CD4-positive, alpha-beta memory T cell (primary cell): ENCODE measurements at regions not wholly inside any gene's neighbourhood (a gene's known extent, or its start where the extent isn't known, plus 50 kb on each side); places are given as distances from the start of the nearest gene placed in this dataset.
A peak's percentile ranks its signal among the peaks of the same experiment; 100 is the strongest.

Experiments
- CTCF ChIA-PET: fragments of 350-600 bp; sonication (Branson Sonifier 250); formaldehyde crosslinking; loops from one replicate; lab custom pipeline; 2021; ENCODE audit warnings: inconsistent platforms; ENCODE audit not compliant: partially characterized antibody; lab: Charles Lee
- POLR2A ChIA-PET: fragments of 350-600 bp; sonication (Branson Sonifier 250); formaldehyde crosslinking; loops from one replicate; lab custom pipeline; 2021; ENCODE audit not compliant: partially characterized antibody; lab: Charles Lee
- DNase-seq, 5 donors: peaks; one replicate each; pipeline versions ENCODE4 v3.0.0 to v3.0.0-alpha.2; 2020 to 2022; ENCODE audit warnings: mixed read lengths in 1 of 5
- H3K27ac ChIP-seq: one replicate; pipeline ENCODE4 v1.7.0; 2013; ENCODE audit warnings: low read depth, low read length
- H3K27me3 ChIP-seq: 2 replicates; pipeline ENCODE4 v1.7.0; 2013; ENCODE audit warnings: mild to moderate bottlenecking, low read length, moderate library complexity; ENCODE audit not compliant: insufficient read depth
- H3K36me3 ChIP-seq: 2 replicates; pipeline ENCODE4 v1.7.0; 2013; ENCODE audit warnings: mild to moderate bottlenecking, low read length, moderate library complexity; ENCODE audit not compliant: insufficient read depth
- H3K4me1 ChIP-seq: 2 replicates; pipeline ENCODE4 v1.7.0; 2013; ENCODE audit warnings: mild to moderate bottlenecking, low read length, moderate library complexity; ENCODE audit not compliant: insufficient read depth
- H3K4me3 ChIP-seq, 2 donors: one replicate each; pipeline ENCODE4 v1.7.0; 2013; ENCODE audit warnings: low read length in 2 of 2, mild to moderate bottlenecking in 1 of 2
- H3K9me3 ChIP-seq, 2 donors: one replicate each; pipeline ENCODE4 v1.7.0; 2013; ENCODE audit warnings: low read length in 2 of 2, control low read depth in 1 of 2; ENCODE audit not compliant: control insufficient read depth in 1 of 2
- H3K27ac Mint-ChIP-seq, 7 donors: one replicate each; pipeline ENCODE4 v1.8.0; 2020 to 2021; ENCODE audit warnings: mixed read lengths in 7 of 7, mild to moderate bottlenecking in 6 of 7, inconsistent platforms in 3 of 7, moderate library complexity in 3 of 7
- H3K27me3 Mint-ChIP-seq, 2 donors: one replicate each; pipeline ENCODE4 v1.8.0; 2020 to 2021; ENCODE audit warnings: mixed read lengths in 2 of 2
- H3K36me3 Mint-ChIP-seq, 2 donors: one replicate each; pipeline ENCODE4 v1.8.0; 2020 to 2021; ENCODE audit warnings: mixed read lengths in 2 of 2, inconsistent platforms in 1 of 2, mild to moderate bottlenecking in 1 of 2
- H3K4me1 Mint-ChIP-seq, 4 donors: one replicate each; pipeline ENCODE4 v1.8.0; 2020 to 2021; ENCODE audit warnings: mixed read lengths in 4 of 4, mild to moderate bottlenecking in 1 of 4
- H3K4me3 Mint-ChIP-seq, 8 donors: one replicate each; pipeline ENCODE4 v1.8.0; 2020 to 2021; ENCODE audit warnings: mixed read lengths in 8 of 8, mild to moderate bottlenecking in 7 of 8, moderate library complexity in 6 of 8, inconsistent platforms in 3 of 8
- H3K9me3 Mint-ChIP-seq, 8 donors: one replicate each; pipeline ENCODE4 v1.8.0; 2020 to 2021; ENCODE audit warnings: mixed read lengths in 8 of 8, mild to moderate bottlenecking in 5 of 8, inconsistent platforms in 3 of 8, moderate library complexity in 1 of 8
- intact Hi-C: fragments of 100-400 bp; cut with micrococcal nuclease; formaldehyde crosslinking; loops from one replicate; pipeline ENCODE4 v1.15.1; 2023

DNA sequence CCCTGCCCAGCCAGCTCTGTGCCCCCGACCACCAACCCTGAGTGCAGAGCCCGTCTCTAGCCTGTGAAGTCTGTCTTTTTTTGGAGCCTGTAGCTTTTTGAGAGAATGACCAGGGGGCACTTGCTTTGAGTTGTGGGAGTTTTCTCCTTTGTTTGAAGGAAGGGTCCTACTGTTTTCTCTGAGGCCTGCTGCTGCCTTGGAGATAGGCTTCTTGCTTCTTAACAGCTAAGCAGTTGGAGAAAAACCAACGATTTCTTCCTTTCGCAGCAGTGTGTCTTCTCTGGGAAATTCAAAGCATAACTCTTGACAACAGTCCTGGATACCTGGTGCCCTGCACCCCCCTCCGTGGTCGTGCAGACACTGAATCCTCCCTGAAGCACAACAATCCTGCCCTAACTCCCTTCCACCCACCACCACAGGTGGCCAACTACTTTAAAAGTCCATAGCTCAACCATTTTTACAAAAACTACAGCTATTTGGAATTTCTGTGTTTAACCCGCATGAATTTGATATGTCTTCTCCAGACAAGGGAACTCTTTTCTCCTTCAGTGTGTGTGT is 61.0 kb downstream of the FAM50B start:
- H3K4me1 ChIP-seq, result peaks cover 27% of the 10 kb centered on the region
- Mint-ChIP-seq H3K27me3 (peaks cover 9 to 16% of the 10 kb centered on the region in 2 donors), H3K4me1 (peaks cover 18 to 34% (median 26%) of the 10 kb centered on the region in 4 donors), H3K27ac (no peak overlapping the region), H3K4me3 (no peak overlapping the region), H3K9me3 (no peaks in the 10 kb centered on the region), H3K36me3 (no peaks in the 10 kb centered on the region)
- ChIA-PET CTCF (interaction anchor here (1.1 kb wide), 1 partner anchor 61 kb away, joined by 3 read pairs; the partner anchor contains the start of gene FAM50B), POLR2A (interaction anchor here (0.9 kb wide), 1 partner anchor 61 kb away, joined by 3 read pairs; the partner anchor contains the start of gene FAM50B)
- no peaks in the 10 kb centered on the region for H3K36me3 ChIP-seq
- H3K27me3 ChIP-seq, result no peaks in the 10 kb centered on the region
- H3K4me3 ChIP-seq, result no peak overlapping the region
- intact Hi-C loops, result no loop called here
- H3K9me3 ChIP-seq, result no peaks in the 10 kb centered on the region
- no peak overlapping the region for H3K27ac ChIP-seq
- no peak for DNase-seq

DNA sequence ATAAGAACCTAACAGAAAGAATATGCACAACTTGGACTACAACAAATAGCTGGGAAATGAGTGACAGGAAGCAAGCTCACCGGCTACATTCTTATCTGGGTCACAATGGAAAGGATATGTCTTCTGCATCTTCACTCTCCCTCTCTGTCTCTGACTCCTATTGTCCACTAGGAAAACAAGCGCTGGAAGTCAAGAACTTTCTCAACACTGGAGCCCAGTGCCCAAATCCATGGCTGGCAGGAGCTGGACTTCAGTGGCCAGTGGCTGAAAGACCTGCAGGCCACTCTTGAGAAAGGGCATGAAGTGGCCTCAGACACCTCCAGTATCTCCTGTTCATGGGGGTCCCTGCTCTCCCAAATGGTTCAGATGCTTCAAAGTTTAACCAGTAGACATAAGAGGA is 62.0 kb downstream of the FAM50B start:
- intact Hi-C loops, result no loop called here
- peak overlapping the region in 1 of 7 donors; percentile 77 for H3K27ac Mint-ChIP-seq
- no peak overlapping the region for H3K4me3 Mint-ChIP-seq
- H3K4me3 ChIP-seq, result no peak overlapping the region
- DNase-seq, result no peak
- no peaks in the 10 kb centered on the region for H3K36me3 ChIP-seq
- peaks cover 26 to 44% (median 35%) of the 10 kb centered on the region in 4 donors for H3K4me1 Mint-ChIP-seq
- ChIA-PET POLR2A (no interaction called here), CTCF (interaction anchor here (1.1 kb wide), 1 partner anchor 62 kb away, joined by 3 read pairs; the partner anchor contains the start of gene FAM50B)
- peaks cover 36% of the 10 kb centered on the region for H3K4me1 ChIP-seq
- H3K27ac ChIP-seq, result no peak overlapping the region
- no peaks in the 10 kb centered on the region for H3K27me3 ChIP-seq
- peaks cover 9 to 16% of the 10 kb centered on the region in 2 donors for H3K27me3 Mint-ChIP-seq
- H3K9me3 ChIP-seq, result no peaks in the 10 kb centered on the region
- H3K36me3 Mint-ChIP-seq, result no peaks in the 10 kb centered on the region
- no peaks in the 10 kb centered on the region for H3K9me3 Mint-ChIP-seq

DNA sequence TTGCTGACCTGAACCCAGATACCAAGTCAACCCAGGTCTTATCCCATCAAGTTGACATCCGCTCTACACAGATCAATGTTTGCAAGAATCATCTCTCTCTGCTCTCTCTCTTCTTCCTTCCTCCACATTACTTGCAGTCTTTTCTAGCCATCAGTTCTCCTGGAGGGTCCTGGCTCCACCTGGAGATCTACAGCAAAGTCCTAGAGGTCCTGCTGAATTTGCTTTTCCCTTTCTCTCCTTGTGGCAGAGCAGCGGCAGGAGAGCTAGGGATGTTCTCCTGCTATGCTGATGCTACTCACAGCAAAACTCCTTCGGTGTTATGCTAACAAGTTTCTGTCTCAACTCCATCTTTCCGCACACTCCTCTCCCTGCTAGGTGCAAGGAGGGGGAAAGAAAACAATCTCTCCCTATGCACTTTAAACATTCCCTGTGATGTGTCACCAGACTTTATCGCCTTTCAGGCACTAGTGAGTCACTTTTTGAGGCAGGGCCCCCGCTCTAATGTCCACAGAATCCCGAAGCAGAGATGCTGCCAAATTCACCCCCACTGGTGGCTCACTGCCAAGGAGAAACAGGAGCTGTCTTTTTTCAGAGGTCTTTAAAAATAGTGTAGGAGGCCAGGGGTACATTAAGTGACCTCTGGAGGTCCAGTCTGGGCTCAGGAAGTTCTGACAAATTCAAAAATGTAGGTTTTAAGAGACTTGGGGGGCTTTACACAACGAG is 62.6 kb downstream of the FAM50B start:
- Histone ChIP-seq H3K9me3 (no peaks in the 10 kb centered on the region), H3K27me3 (no peaks in the 10 kb centered on the region), H3K4me3 (no peak overlapping the region), H3K36me3 (no peaks in the 10 kb centered on the region), H3K27ac (no peak overlapping the region), H3K4me1 (peaks cover 43% of the 10 kb centered on the region)
- DNase-seq, result no peak
- H3K9me3 Mint-ChIP-seq, result no peaks in the 10 kb centered on the region
- no peak overlapping the region for H3K27ac Mint-ChIP-seq
- ChIA-PET CTCF (interaction anchor here (3.4 to 3.6 kb wide), 2 partner anchors 21 to 62 kb away, joined by 13 to 17 read pairs; partner anchors contain the start of gene FAM50B), POLR2A (no interaction called here)
- no peaks in the 10 kb centered on the region for H3K36me3 Mint-ChIP-seq
- H3K4me3 Mint-ChIP-seq, result no peak overlapping the region
- peaks cover 5 to 16% of the 10 kb centered on the region in 2 donors for H3K27me3 Mint-ChIP-seq
- intact Hi-C loops, result no loop called here
- peaks cover 29 to 50% (median 40%) of the 10 kb centered on the region in 4 donors for H3K4me1 Mint-ChIP-seq

DNA sequence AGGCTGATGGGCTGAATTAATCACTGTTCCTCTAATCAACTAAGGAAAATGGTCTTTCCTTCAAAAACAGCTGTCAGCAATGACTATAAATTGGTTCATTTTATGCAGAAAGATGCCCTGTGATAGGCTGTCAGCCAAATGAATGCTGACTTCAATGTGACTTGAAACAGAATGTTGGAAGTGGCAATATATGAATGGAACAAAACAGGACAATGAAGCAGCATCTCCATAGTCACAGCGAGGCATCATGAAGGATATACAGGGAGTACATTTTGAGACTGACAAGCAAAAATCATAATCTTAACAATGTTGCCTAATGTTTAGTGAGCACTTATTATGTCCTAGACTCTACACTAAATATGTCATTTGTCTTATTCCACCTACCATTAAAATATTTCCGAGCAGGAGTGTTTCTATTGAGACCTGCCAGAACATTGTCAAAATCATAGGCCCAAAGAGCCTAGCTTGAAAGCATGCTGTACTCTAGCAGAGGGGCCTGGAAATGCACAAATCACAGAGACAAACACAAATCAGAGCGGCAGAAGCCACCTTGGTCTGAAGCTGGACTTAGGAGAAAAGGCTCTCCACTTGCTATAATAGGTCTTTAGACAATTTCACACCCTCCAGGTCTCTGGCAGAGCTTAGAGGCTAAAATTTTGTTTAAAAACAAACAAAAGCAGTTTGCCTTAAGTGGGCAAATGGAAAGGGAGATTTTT is 63.3 kb downstream of the FAM50B start:
- peaks cover 43% of the 10 kb centered on the region for H3K4me1 ChIP-seq
- Mint-ChIP-seq H3K27me3 (peaks cover 5 to 16% of the 10 kb centered on the region in 2 donors), H3K4me3 (no peak overlapping the region), H3K36me3 (no peaks in the 10 kb centered on the region), H3K4me1 (peaks cover 29 to 56% (median 43%) of the 10 kb centered on the region in 4 donors), H3K27ac (no peak overlapping the region), H3K9me3 (no peaks in the 10 kb centered on the region)
- ChIA-PET CTCF (interaction anchor here (1.0 to 3.6 kb wide), 3 partner anchors 20 to 169 kb away, joined by 5 to 17 read pairs (median 13); partner anchors contain the start of gene FAM50B), POLR2A (no interaction called here)
- no peak for DNase-seq
- H3K4me3 ChIP-seq, result no peak overlapping the region
- H3K27me3 ChIP-seq, result no peaks in the 10 kb centered on the region
- H3K9me3 ChIP-seq, result no peaks in the 10 kb centered on the region
- intact Hi-C loops, result no loop called here
- no peaks in the 10 kb centered on the region for H3K36me3 ChIP-seq
- no peak overlapping the region for H3K27ac ChIP-seq

DNA sequence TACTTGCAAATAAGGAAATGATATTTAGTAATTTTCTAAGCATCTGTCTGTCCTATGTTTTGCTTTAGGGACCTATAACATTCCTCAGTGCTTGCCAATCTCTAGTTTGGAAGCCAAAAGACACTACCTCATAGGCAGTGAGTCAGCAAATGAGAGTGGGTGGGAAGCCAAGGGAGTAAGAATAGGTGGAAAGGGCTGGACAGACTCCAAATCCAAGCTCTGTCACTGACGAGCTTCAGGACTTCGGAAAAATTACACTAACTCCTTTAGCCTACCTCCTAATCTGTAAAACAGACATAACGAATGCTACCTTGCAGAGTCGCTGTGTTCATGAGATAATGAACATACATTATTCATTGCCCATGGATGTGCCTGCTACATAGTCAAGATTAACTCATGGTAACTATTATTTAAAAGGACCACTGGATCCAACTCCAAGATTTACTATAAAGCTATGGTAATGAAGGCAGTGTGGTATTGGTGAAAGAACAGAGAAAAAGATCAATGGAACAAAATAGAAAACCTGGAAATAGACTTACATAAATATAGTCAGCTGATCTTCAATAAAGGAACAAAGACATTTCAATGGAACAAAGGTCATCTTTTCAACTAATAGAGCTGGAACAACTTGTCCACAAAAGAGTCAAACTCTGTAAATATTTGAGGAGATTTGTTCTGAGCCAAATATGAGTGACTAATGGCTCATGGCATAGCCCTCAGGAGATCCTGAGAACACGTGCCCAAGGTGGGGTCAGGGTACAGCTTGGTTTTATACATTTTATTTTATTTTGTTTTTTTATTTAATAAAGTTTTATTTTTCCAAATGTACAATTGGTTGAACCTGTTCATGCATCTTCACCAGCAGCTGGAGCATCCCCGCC is 64.1 kb downstream of the FAM50B start:
- no peaks in the 10 kb centered on the region for H3K36me3 Mint-ChIP-seq
- H3K4me3 Mint-ChIP-seq, result peak overlapping the region in 1 of 8 donors; percentile 15
- Histone ChIP-seq H3K4me3 (no peak overlapping the region), H3K9me3 (no peaks in the 10 kb centered on the region), H3K4me1 (peaks cover 43% of the 10 kb centered on the region), H3K27ac (no peak overlapping the region), H3K36me3 (no peaks in the 10 kb centered on the region), H3K27me3 (no peaks in the 10 kb centered on the region)
- DNase-seq, result no peak
- intact Hi-C loops, result no loop called here
- H3K27me3 Mint-ChIP-seq, result peaks cover 2 to 16% of the 10 kb centered on the region in 2 donors
- peaks cover 29 to 56% (median 43%) of the 10 kb centered on the region in 4 donors for H3K4me1 Mint-ChIP-seq
- ChIA-PET CTCF (interaction anchor here (0.6 to 3.6 kb wide), 6 partner anchors 16 to 170 kb away, joined by 3 to 17 read pairs (median 7); partner anchors contain the start of gene FAM50B), POLR2A (interaction anchor here (0.9 to 1.7 kb wide), 3 partner anchors 65 to 171 kb away, joined by 3 to 7 read pairs (median 3); partner anchors contain the start of gene FAM50B)
- no peaks in the 10 kb centered on the region for H3K9me3 Mint-ChIP-seq
- no peak overlapping the region for H3K27ac Mint-ChIP-seq

DNA sequence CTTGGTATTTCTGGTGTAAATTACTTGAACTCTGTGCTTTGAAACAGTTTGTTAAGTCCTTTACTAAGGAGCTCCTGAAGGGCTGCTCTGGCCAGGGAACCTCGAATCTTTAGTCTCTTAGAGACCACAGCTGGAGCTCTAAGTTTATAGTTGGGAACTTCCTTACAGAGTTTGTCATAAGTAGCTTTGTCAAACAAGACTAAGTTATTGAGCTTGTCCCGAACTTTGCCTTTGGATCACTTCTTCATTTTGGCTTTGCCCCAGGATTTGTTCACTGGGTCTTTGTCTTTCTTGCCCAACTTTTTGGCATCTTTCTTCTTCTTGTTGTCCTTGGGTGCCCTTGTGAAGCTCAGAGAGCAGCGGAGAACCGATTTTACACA is 64.8 kb downstream of the FAM50B start:
- Mint-ChIP-seq H3K4me3 (peak overlapping the region in 6 of 8 donors; percentile 1 to 86 (median 37)), H3K36me3 (no peaks in the 10 kb centered on the region), H3K4me1 (peaks cover 29 to 56% (median 43%) of the 10 kb centered on the region in 4 donors), H3K27ac (peak overlapping the region in 2 of 7 donors; percentile 12 to 63), H3K27me3 (peaks cover 2 to 16% of the 10 kb centered on the region in 2 donors), H3K9me3 (peaks cover 0 to 3% (median 0%) of the 10 kb centered on the region in 8 donors)
- Histone ChIP-seq H3K4me1 (peaks cover 43% of the 10 kb centered on the region), H3K27ac (no peak overlapping the region), H3K27me3 (no peaks in the 10 kb centered on the region), H3K36me3 (no peaks in the 10 kb centered on the region), H3K9me3 (no peaks in the 10 kb centered on the region), H3K4me3 (no peak overlapping the region)
- CTCF ChIA-PET, result interaction anchor here (0.6 to 3.6 kb wide), 6 partner anchors 16 to 171 kb away, joined by 3 to 17 read pairs (median 7); partner anchors contain the start of gene FAM50B
- intact Hi-C loops, result no loop called here
- POLR2A ChIA-PET, result interaction anchor here (0.9 to 1.7 kb wide), 3 partner anchors 65 to 171 kb away, joined by 3 to 7 read pairs (median 3); partner anchors contain the start of gene FAM50B
- no peak for DNase-seq
